ENCODE measurements at regions not wholly inside any gene's neighbourhood (a gene's known extent, or its start where the extent isn't known, plus 50 kb on each side); places are given as distances from the start of the nearest gene placed in this dataset.

DNA sequence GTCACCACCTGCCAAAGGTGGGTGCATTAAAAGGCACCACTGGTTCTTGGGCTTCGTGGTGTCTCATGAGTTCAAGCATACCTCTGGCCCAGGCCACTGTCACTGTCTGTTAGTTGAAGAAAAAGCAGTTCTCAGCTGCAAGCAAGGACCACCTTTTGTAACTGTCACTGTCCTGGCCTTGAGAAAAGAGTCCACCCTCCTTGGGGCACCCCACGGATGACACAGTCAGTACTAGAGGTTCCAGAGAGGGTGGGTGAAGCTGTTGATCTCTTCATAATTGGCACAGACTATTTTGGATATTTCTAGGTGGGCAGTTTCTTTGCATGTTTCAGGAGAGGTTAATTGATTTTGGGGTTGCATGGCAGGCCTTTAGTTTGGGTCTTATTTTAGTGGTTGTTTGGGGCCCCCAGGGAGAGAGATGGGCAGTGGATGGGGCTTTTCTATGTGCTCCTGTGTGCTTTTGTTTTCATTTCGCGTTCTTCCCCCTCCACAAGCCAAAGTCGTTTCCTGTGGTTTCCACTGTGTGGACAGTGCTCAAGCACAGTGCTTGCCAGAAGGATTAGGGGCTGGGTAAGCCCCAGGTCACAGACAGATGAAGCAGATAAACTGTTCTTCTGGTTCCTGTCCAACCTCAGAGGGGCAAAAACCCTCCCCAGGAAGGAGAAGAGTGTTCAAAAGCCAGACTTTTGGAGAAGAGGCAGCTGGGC, 156.2 kb upstream of the PPP1R2C start:
- no peak for TF ChIP-seq TAF1 (IDR thresholded peaks at IDR 0.05; ENCODE audit: borderline replicate concordance, insufficient read depth, low read length)
- no peak for TF ChIP-seq SIN3A (IDR thresholded peaks at IDR 0.05; ENCODE audit: borderline replicate concordance, insufficient read depth, low read length)
- TF ChIP-seq FOXP2 (optimal IDR thresholded peaks at IDR 0.05; ENCODE audit: borderline replicate concordance, extremely low read depth, extremely low read length, insufficient read depth), result no peak
- no peak for TF ChIP-seq POLR2AphosphoS5 (IDR thresholded peaks at IDR 0.05; ENCODE audit: low read depth, low read length)
- TF ChIP-seq, protein P1, sequence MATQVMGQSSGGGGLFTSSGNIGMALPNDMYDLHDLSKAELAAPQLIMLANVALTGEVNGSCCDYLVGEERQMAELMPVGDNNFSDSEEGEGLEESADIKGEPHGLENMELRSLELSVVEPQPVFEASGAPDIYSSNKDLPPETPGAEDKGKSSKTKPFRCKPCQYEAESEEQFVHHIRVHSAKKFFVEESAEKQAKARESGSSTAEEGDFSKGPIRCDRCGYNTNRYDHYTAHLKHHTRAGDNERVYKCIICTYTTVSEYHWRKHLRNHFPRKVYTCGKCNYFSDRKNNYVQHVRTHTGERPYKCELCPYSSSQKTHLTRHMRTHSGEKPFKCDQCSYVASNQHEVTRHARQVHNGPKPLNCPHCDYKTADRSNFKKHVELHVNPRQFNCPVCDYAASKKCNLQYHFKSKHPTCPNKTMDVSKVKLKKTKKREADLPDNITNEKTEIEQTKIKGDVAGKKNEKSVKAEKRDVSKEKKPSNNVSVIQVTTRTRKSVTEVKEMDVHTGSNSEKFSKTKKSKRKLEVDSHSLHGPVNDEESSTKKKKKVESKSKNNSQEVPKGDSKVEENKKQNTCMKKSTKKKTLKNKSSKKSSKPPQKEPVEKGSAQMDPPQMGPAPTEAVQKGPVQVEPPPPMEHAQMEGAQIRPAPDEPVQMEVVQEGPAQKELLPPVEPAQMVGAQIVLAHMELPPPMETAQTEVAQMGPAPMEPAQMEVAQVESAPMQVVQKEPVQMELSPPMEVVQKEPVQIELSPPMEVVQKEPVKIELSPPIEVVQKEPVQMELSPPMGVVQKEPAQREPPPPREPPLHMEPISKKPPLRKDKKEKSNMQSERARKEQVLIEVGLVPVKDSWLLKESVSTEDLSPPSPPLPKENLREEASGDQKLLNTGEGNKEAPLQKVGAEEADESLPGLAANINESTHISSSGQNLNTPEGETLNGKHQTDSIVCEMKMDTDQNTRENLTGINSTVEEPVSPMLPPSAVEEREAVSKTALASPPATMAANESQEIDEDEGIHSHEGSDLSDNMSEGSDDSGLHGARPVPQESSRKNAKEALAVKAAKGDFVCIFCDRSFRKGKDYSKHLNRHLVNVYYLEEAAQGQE (IDR thresholded peaks at IDR 0.05; ENCODE audit: insufficient read depth in 1 of 2, low read depth in 2 of 2, low read length in 2 of 2), result no peak

DNA sequence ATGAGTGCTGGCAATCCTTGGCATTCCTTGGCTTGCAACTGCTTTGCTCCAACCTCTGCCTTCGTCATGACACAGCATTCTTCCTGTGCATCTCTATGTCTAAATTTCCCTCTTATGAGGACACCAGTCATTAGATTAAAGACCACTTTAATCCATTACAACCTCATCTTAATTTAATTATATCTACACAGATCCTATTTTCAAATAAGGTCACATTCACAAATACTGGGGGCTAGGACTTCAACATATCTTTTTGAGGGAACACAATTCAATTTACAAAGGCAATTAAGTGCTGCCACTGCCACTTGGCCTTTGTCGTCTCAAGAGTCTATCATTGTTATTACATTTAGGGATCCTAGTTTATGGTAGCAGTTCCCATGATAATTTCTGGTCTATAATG, 163.7 kb upstream of the PPP1R2C start:
- TF ChIP-seq, protein P1 (IDR thresholded peaks at IDR 0.05; ENCODE audit: insufficient read depth in 1 of 2, low read depth in 2 of 2, low read length in 2 of 2), result no peak
- TF ChIP-seq SIN3A (IDR thresholded peaks at IDR 0.05; ENCODE audit: borderline replicate concordance, insufficient read depth, low read length), result no peak
- TF ChIP-seq FOXP2 (optimal IDR thresholded peaks at IDR 0.05; ENCODE audit: borderline replicate concordance, extremely low read depth, extremely low read length, insufficient read depth), result no peak
- no peak for TF ChIP-seq POLR2AphosphoS5 (IDR thresholded peaks at IDR 0.05; ENCODE audit: low read depth, low read length)
- TF ChIP-seq TAF1 (IDR thresholded peaks at IDR 0.05; ENCODE audit: borderline replicate concordance, insufficient read depth, low read length), result no peak

DNA sequence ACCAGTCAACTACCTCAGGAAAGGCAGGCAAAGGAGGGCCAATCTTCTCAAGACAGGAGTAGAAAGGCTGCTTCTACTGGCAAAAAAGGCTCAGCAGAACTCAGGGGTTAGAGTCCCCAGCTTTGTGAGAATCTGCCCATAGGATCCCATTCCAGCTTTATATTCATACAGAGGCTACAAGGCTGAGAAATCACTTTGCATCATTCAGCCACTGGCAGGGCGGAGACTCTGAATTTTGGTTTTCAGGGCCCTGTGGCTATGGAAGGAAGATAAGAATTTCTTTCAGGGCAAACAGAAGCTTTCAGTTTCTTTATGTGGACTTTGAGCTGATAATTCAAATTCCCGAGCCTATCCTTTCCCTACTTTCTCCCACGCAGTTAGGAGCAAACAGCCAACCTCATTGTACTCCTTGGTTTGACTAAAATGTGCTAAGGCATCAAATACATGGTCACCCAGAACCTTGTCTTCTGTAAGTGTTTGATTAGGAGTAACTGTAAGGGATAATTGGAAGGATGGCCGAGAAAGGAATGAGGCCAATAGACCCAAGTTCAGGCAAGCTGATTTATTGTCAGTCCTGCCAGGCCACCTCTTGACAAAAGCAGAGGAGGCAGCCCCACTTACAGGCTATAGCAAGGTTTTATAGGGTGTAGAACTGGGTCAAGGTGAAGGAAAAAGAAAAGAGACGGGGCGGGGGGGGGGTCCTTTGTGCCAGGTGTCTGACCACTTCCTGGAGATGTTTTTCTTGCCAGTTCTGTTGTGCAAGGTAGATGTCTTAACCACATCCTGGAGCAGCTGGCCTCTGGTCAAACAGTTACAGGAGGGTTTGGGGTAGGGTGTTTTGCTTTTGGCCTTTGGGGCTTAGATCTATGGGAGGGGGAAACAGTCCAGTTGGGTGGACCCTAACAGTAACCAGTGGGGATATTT, 165.3 kb upstream of the PPP1R2C start:
- TF ChIP-seq TAF1 (IDR thresholded peaks at IDR 0.05; ENCODE audit: borderline replicate concordance, insufficient read depth, low read length), result no peak
- TF ChIP-seq POLR2AphosphoS5 (IDR thresholded peaks at IDR 0.05; ENCODE audit: low read depth, low read length), result no peak
- no peak for TF ChIP-seq SIN3A (IDR thresholded peaks at IDR 0.05; ENCODE audit: borderline replicate concordance, insufficient read depth, low read length)
- no peak for TF ChIP-seq FOXP2 (optimal IDR thresholded peaks at IDR 0.05; ENCODE audit: borderline replicate concordance, extremely low read depth, extremely low read length, insufficient read depth)
- TF ChIP-seq, protein P1 (IDR thresholded peaks at IDR 0.05; ENCODE audit: insufficient read depth in 1 of 2, low read depth in 2 of 2, low read length in 2 of 2), result no peak

DNA sequence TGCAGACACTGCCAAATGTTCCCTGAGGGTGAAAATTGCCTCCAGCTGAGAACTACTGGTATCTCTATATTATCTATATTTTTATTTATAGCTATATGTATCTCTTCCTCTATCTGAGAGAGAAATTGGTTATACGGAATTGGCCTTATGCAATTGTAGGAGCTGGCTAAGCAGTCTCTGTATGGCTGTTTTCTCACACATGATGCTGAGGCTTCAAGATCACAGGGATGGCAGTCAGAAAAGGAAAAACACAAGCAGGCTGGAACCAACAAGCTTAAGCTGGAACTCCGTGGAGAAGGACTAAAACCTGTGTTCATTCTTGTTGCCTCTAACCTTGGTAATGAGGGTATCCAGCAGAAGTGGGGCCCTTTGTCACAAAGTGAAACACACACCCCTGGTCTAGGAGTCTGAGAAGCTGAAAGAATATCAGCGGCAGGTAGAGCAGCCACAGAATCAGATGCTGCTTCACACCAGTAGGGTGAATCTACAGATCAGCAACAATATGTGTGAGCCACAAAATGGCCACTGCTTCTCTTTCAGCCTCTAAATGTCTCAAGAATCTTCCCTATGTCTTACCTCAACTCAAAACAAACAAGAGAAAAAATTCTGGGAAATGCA, 166.5 kb upstream of the PPP1R2C start:
- TF ChIP-seq POLR2AphosphoS5 (IDR thresholded peaks at IDR 0.05; ENCODE audit: low read depth, low read length) (no peak), SIN3A (IDR thresholded peaks at IDR 0.05; ENCODE audit: borderline replicate concordance, insufficient read depth, low read length) (no peak), FOXP2 (optimal IDR thresholded peaks at IDR 0.05; ENCODE audit: borderline replicate concordance, extremely low read depth, extremely low read length, insufficient read depth) (no peak), TAF1 (IDR thresholded peaks at IDR 0.05; ENCODE audit: borderline replicate concordance, insufficient read depth, low read length) (no peak)
- TF ChIP-seq, protein P1 (IDR thresholded peaks at IDR 0.05; ENCODE audit: insufficient read depth in 1 of 2, low read depth in 2 of 2, low read length in 2 of 2), result no peak
